Transverse colon (tissue), 4 donors: ENCODE measurements at regions not wholly inside any gene's neighbourhood (a gene's known extent, or its start where the extent isn't known, plus 50 kb on each side); places are given as distances from the start of the nearest gene placed in this dataset.

ENCODE experiments used
- DNase-seq: peaks from one replicate; pipeline ENCODE4 v3.0.0-alpha.2; 2019
- H3K27ac ChIP-seq, 4 donors: fragments of 200-600 bp; sonication (generic); 2 replicates each; pipeline ENCODE4 v1.5.1; 2016 to 2018; ENCODE audit warnings: inconsistent platforms in 4 of 4
- H3K27me3 ChIP-seq: fragments of 200-600 bp; sonication (generic); 2 replicates; pipeline ENCODE4 v1.5.1; 2017; ENCODE audit warnings: inconsistent platforms
- H3K36me3 ChIP-seq, 4 donors: fragments of 200-600 bp; sonication (generic); 2 replicates each; pipeline ENCODE4 v1.5.1; 2017 to 2019; ENCODE audit warnings: inconsistent platforms in 4 of 4
- H3K4me1 ChIP-seq, 4 donors: fragments of 200-600 bp; sonication (generic); 2 replicates each; pipeline ENCODE4 v1.5.1; 2017 to 2020; ENCODE audit warnings: inconsistent platforms in 4 of 4
- H3K4me3 ChIP-seq, 4 donors: fragments of 200-600 bp; sonication (generic); 1 replicate in 1 of 4; 2 replicates in 3 of 4; pipeline versions ENCODE4 v1.5.1 to v1.6.1; 2017 to 2019; ENCODE audit warnings: inconsistent platforms in 4 of 4
- H3K9me3 ChIP-seq, 2 donors: fragments of 200-600 bp; sonication (generic); 2 replicates each; pipeline ENCODE4 v1.5.1; 2017 to 2019; ENCODE audit warnings: inconsistent platforms in 2 of 2
- CTCF ChIP-seq, 5 experiments: fragments of 200-600 bp in 3 of 5; fragments of 450-650 bp in 2 of 5; sonication (generic) in 3 of 5; IDR thresholded peaks; 1 replicate in 2 of 5; 2 replicates in 3 of 5; pipeline ENCODE4 v1.5.1; 2016 to 2017; ENCODE audit warnings: antibody characterized with exemption in 5 of 5, inconsistent platforms in 3 of 5, mild to moderate bottlenecking in 2 of 5, moderate library complexity in 1 of 5
- EP300 ChIP-seq: sonication (generic); formaldehyde crosslinking; IDR thresholded peaks from one replicate; pipeline ENCODE4 v1.6.1; 2017; ENCODE audit warnings: antibody characterized with exemption, low read depth
- POLR2A ChIP-seq: fragments of 450-650 bp; IDR thresholded peaks from one replicate; pipeline ENCODE4 v1.6.1; 2016; ENCODE audit warnings: antibody characterized with exemption, mild to moderate bottlenecking, moderate library complexity
- POLR2AphosphoS5 ChIP-seq, 3 donors: sonication (generic); formaldehyde crosslinking; IDR thresholded peaks; one replicate each; pipeline ENCODE4 v1.6.1; 2016; ENCODE audit warnings: antibody characterized with exemption in 3 of 3
- WGBS, 2 donors: methylation state at CpG; one replicate each; pipeline ENCODE4 v1.1.5; 2018; ENCODE audit warnings: low coverage in 1 of 2; 5-methylcytosine and 5-hydroxymethylcytosine counted together
- in situ Hi-C, 4 donors: fragments of 200-750 bp; cut with MboI; loops; one replicate each; pipeline versions ENCODE4 v1.15.0 to v1.15.1; 2017; ENCODE audit warnings: low sequenced_read_pairs in 3 of 4, low pct_ligation_motif_present in 1 of 4, low pct_unique_long_range_greater_than_20kb in 1 of 4
- intact Hi-C: fragments of 100-400 bp; cut with DNase I; formaldehyde crosslinking; loops from one replicate; pipeline ENCODE4 v1.15.1; 2023; ENCODE audit warnings: low total_unique reads

- Histone ChIP-seq H3K9me3 (no peaks in the 10 kb centered on the region), H3K4me3 (no peak overlapping the region), H3K27me3 (no peaks in the 10 kb centered on the region), H3K4me1 (no peaks in the 10 kb centered on the region), H3K36me3 (no peaks in the 10 kb centered on the region), H3K27ac (no peak overlapping the region)
- intact Hi-C loops (no loop called here), in situ Hi-C loops (no loop called here)
- 81 to 100% methylated on average over 2 of the region's 2 CpGs for WGBS, 2 donors
- TF ChIP-seq POLR2AphosphoS5 (IDR thresholded peaks at IDR 0.05) (no peak), EP300 (no peak), CTCF (IDR thresholded peaks at IDR 0.05) (no peak), POLR2A (no peak)
- DNase-seq, result no peak
These were observed 282.7 kb downstream of the CNTN3 start for GRCh38 chr3:74331711-74332110.

- DNase-seq, result no peak
- in situ Hi-C loops (no loop called here), intact Hi-C loops (no loop called here)
- no peaks in the 10 kb centered on the region for H3K9me3 ChIP-seq
- no peaks in the 10 kb centered on the region for H3K27me3 ChIP-seq
- no peak overlapping the region for H3K27ac ChIP-seq
- H3K4me3 ChIP-seq, result no peak overlapping the region
- no peaks in the 10 kb centered on the region for H3K4me1 ChIP-seq
- no peaks in the 10 kb centered on the region for H3K36me3 ChIP-seq
- TF ChIP-seq POLR2AphosphoS5 (IDR thresholded peaks at IDR 0.05) (no peak), POLR2A (no peak), CTCF (IDR thresholded peaks at IDR 0.05) (no peak), EP300 (no peak)
These were observed 285.4 kb downstream of the CNTN3 start for GRCh38 chr3:74329096-74329495.

GRCh38 chr3:74328435-74328834, 286.0 kb downstream of the CNTN3 start:
- 69 to 73% methylated on average over 2 of the region's 2 CpGs for WGBS, 2 donors

GRCh38 chr3:74315291-74315690, 299.2 kb downstream of the CNTN3 start:
- H3K27me3 ChIP-seq, result no peaks in the 10 kb centered on the region
- intact Hi-C loops, result no loop called here
- 78 to 91% methylated on average over 3 of the region's 3 CpGs for WGBS, 2 donors
- in situ Hi-C loops, result no loop called here
- H3K9me3 ChIP-seq, result no peaks in the 10 kb centered on the region
- no peaks in the 10 kb centered on the region for H3K36me3 ChIP-seq
- TF ChIP-seq EP300, result no peak
- no peak for TF ChIP-seq POLR2AphosphoS5 (IDR thresholded peaks at IDR 0.05)
- no peak for TF ChIP-seq POLR2A
- H3K4me1 ChIP-seq, result no peaks in the 10 kb centered on the region
- no peak overlapping the region for H3K4me3 ChIP-seq
- no peak overlapping the region for H3K27ac ChIP-seq
- no peak for DNase-seq

More at GRCh38 chr3:74328435-74328834, 286.0 kb downstream of the CNTN3 start:
- Histone ChIP-seq H3K27me3 (no peaks in the 10 kb centered on the region), H3K4me1 (no peaks in the 10 kb centered on the region), H3K9me3 (no peaks in the 10 kb centered on the region), H3K36me3 (no peaks in the 10 kb centered on the region), H3K4me3 (no peak overlapping the region), H3K27ac (no peak overlapping the region)
- in situ Hi-C loops (no loop called here), intact Hi-C loops (no loop called here)
- no peak for TF ChIP-seq EP300
- no peak for DNase-seq

DNA sequence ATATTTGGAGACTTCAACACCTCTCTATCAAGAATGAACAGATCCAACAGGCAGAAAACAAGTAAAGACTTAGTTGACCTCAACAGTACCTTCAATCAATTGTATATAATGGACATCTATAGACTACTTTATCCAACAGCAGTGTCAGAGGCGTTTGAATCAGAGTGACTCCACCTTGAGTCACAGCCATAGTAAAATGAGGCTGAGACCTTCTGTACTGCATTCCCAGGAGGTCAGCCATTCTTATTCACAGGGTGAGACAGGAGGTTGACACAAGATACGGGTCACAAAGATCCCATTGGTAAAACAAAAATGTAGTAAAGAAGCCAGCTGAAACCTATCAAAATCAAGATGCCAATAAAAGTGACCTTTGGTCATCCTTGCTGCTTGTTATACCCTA, 299.8 kb downstream of the CNTN3 start:
- no peaks in the 10 kb centered on the region for H3K4me1 ChIP-seq
- intact Hi-C loops, result no loop called here
- TF ChIP-seq CTCF (IDR thresholded peaks at IDR 0.05) (no peak), EP300 (no peak), POLR2A (no peak), POLR2AphosphoS5 (IDR thresholded peaks at IDR 0.05) (no peak)
- H3K4me3 ChIP-seq, result no peak overlapping the region
- in situ Hi-C loops, result no loop called here
- H3K27me3 ChIP-seq, result no peaks in the 10 kb centered on the region
- DNase-seq, result no peak
- 40 to 80% methylated on average over 1 to 2 of the region's 2 CpGs for WGBS, 2 donors
- no peaks in the 10 kb centered on the region for H3K36me3 ChIP-seq
- no peaks in the 10 kb centered on the region for H3K9me3 ChIP-seq
- H3K27ac ChIP-seq, result no peak overlapping the region
